Adrenal gland (tissue), 5 donors: ENCODE measurements at regions not wholly inside any gene's neighbourhood (a gene's known extent, or its start where the extent isn't known, plus 50 kb on each side); places are given as distances from the start of the nearest gene placed in this dataset.

ENCODE experiments used
- POLR2A ChIP-seq, 2 donors: fragments of 450-650 bp; IDR thresholded peaks; one replicate each; pipeline ENCODE4 v1.6.1; 2017; ENCODE audit warnings: antibody characterized with exemption in 2 of 2, mild to moderate bottlenecking in 2 of 2, moderate library complexity in 1 of 2
- TF ChIP-seq, protein P1 (sequence below), 6 experiments: fragments of 450-650 bp in 4 of 6; fragments of 200-600 bp in 2 of 6; sonication (generic) in 1 of 6; IDR thresholded peaks; 1 replicate in 5 of 6; 2 replicates in 1 of 6; pipeline versions ENCODE4 v1.5.1 to v1.8.0; 2016 to 2021; ENCODE audit warnings: antibody characterized with exemption in 6 of 6, mild to moderate bottlenecking in 2 of 6, moderate library complexity in 1 of 6
- donor health status: DM: no; HTN: no; CAD: no.

GRCh38 chr5:5021436-5021835 lies 118.7 kb upstream of the ADAMTS16 start:
- TF ChIP-seq, protein P1, sequence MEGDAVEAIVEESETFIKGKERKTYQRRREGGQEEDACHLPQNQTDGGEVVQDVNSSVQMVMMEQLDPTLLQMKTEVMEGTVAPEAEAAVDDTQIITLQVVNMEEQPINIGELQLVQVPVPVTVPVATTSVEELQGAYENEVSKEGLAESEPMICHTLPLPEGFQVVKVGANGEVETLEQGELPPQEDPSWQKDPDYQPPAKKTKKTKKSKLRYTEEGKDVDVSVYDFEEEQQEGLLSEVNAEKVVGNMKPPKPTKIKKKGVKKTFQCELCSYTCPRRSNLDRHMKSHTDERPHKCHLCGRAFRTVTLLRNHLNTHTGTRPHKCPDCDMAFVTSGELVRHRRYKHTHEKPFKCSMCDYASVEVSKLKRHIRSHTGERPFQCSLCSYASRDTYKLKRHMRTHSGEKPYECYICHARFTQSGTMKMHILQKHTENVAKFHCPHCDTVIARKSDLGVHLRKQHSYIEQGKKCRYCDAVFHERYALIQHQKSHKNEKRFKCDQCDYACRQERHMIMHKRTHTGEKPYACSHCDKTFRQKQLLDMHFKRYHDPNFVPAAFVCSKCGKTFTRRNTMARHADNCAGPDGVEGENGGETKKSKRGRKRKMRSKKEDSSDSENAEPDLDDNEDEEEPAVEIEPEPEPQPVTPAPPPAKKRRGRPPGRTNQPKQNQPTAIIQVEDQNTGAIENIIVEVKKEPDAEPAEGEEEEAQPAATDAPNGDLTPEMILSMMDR (IDR thresholded peaks at IDR 0.05), result no peak
- no peak for TF ChIP-seq POLR2A (IDR thresholded peaks at IDR 0.05)
